ENCODE measurements at regions not wholly inside any gene's neighbourhood (a gene's known extent, or its start where the extent isn't known, plus 50 kb on each side); places are given as distances from the start of the nearest gene placed in this dataset.

GRCh38 chr12:81988362-81988761 lies 229.2 kb upstream of the PPFIA2 start:
- no peak for TF ChIP-seq CTCF (IDR thresholded peaks at IDR 0.05)
- no peaks in the 10 kb centered on the region for H3K27me3 Mint-ChIP-seq (ENCODE audit: unreplicated experiment)
- no peaks in the 10 kb centered on the region for H3K4me1 Mint-ChIP-seq (ENCODE audit: unreplicated experiment)
- no peaks in the 10 kb centered on the region for H3K9me3 Mint-ChIP-seq (ENCODE audit: unreplicated experiment)
- H3K27ac Mint-ChIP-seq (ENCODE audit: unreplicated experiment) = no peak overlapping the region
- no peaks in the 10 kb centered on the region for H3K36me3 Mint-ChIP-seq (ENCODE audit: unreplicated experiment)
- no peak overlapping the region for H3K4me3 Mint-ChIP-seq (ENCODE audit: unreplicated experiment)
- DNase-seq (ENCODE audit: extremely low spot score, unreplicated experiment) = no peak

- TF ChIP-seq CTCF (IDR thresholded peaks at IDR 0.05) = no peak
- Mint-ChIP-seq H3K4me1 (ENCODE audit: unreplicated experiment) (no peaks in the 10 kb centered on the region), H3K4me3 (ENCODE audit: unreplicated experiment) (no peak overlapping the region), H3K27ac (ENCODE audit: unreplicated experiment) (no peak overlapping the region), H3K9me3 (ENCODE audit: unreplicated experiment) (no peaks in the 10 kb centered on the region), H3K36me3 (ENCODE audit: unreplicated experiment) (no peaks in the 10 kb centered on the region), H3K27me3 (ENCODE audit: unreplicated experiment) (no peaks in the 10 kb centered on the region)
- no peak for DNase-seq (ENCODE audit: extremely low spot score, unreplicated experiment)
Observed at GRCh38 chr12:81987371-81987770, 228.2 kb upstream of the PPFIA2 start.

- Mint-ChIP-seq H3K27me3 (ENCODE audit: unreplicated experiment) (no peaks in the 10 kb centered on the region), H3K36me3 (ENCODE audit: unreplicated experiment) (no peaks in the 10 kb centered on the region), H3K4me1 (ENCODE audit: unreplicated experiment) (no peaks in the 10 kb centered on the region), H3K9me3 (ENCODE audit: unreplicated experiment) (no peaks in the 10 kb centered on the region), H3K27ac (ENCODE audit: unreplicated experiment) (no peak overlapping the region), H3K4me3 (ENCODE audit: unreplicated experiment) (no peak overlapping the region)
- no peak for TF ChIP-seq CTCF (IDR thresholded peaks at IDR 0.05)
- no peak for DNase-seq (ENCODE audit: extremely low spot score, unreplicated experiment)
Observed at GRCh38 chr12:81976661-81977060, 217.5 kb upstream of the PPFIA2 start.

- H3K4me1 Mint-ChIP-seq (ENCODE audit: unreplicated experiment) = no peaks in the 10 kb centered on the region
- no peaks in the 10 kb centered on the region for H3K27me3 Mint-ChIP-seq (ENCODE audit: unreplicated experiment)
- H3K9me3 Mint-ChIP-seq (ENCODE audit: unreplicated experiment) = no peaks in the 10 kb centered on the region
- no peak for TF ChIP-seq CTCF (IDR thresholded peaks at IDR 0.05)
- H3K36me3 Mint-ChIP-seq (ENCODE audit: unreplicated experiment) = no peaks in the 10 kb centered on the region
- DNase-seq (ENCODE audit: extremely low spot score, unreplicated experiment) = no peak
- no peak overlapping the region for H3K27ac Mint-ChIP-seq (ENCODE audit: unreplicated experiment)
- H3K4me3 Mint-ChIP-seq (ENCODE audit: unreplicated experiment) = no peak overlapping the region
Observed at GRCh38 chr12:81974762-81975161, 215.6 kb upstream of the PPFIA2 start.

- TF ChIP-seq CTCF (IDR thresholded peaks at IDR 0.05) = no peak
- no peak for DNase-seq (ENCODE audit: extremely low spot score, unreplicated experiment)
- Mint-ChIP-seq H3K27me3 (ENCODE audit: unreplicated experiment) (no peaks in the 10 kb centered on the region), H3K27ac (ENCODE audit: unreplicated experiment) (no peak overlapping the region), H3K4me3 (ENCODE audit: unreplicated experiment) (no peak overlapping the region), H3K4me1 (ENCODE audit: unreplicated experiment) (no peaks in the 10 kb centered on the region), H3K36me3 (ENCODE audit: unreplicated experiment) (no peaks in the 10 kb centered on the region), H3K9me3 (ENCODE audit: unreplicated experiment) (no peaks in the 10 kb centered on the region)
Observed at GRCh38 chr12:81968421-81968820, 209.3 kb upstream of the PPFIA2 start.

Data from osteocyte (in vitro differentiated cells).